OCI-LY7 (cell line): ENCODE measurements at regions not wholly inside any gene's neighbourhood (a gene's known extent, or its start where the extent isn't known, plus 50 kb on each side); places are given as distances from the start of the nearest gene placed in this dataset.

Experiments
- BruUV-seq: library from RNA; stranded (reverse); fragments of 400-500 nt; replicated peaks from 2 replicates; lab custom pipeline; 2021; lab: Mats Ljungman, UMichigan
- CTCF ChIA-PET: fragments of 300-600 bp; sonication (Branson Sonifier 250); formaldehyde crosslinking; loops from one replicate; lab custom pipeline; 2022; ENCODE audit warnings: antibody characterized with exemption; ENCODE audit not compliant: unreplicated experiment; lab: Charles Lee
- POLR2A ChIA-PET: fragments of 300-600 bp; sonication (Branson Sonifier 250); formaldehyde crosslinking; loops from one replicate; lab custom pipeline; 2022; ENCODE audit warnings: antibody characterized with exemption; lab: Charles Lee
- DNase-seq: peaks from one replicate; pipeline ENCODE4 v3.0.0-alpha.2; 2015; ENCODE audit warnings: low spot score
- H2AFZ ChIP-seq: fragments of 200-600 bp; sonication (generic), shearing (Covaris generic); 2 replicates; pipeline ENCODE4 v1.6.1; 2014; ENCODE audit warnings: mild to moderate bottlenecking, antibody characterized with exemption, low read length, moderate library complexity
- H3K27ac ChIP-seq: fragments of 200-600 bp; sonication (generic); 2 replicates; pipeline ENCODE4 v1.5.1; 2014; ENCODE audit warnings: mixed run types, low read depth, mild to moderate bottlenecking, moderate library complexity, low read length, inconsistent platforms; ENCODE audit not compliant: poor library complexity, severe bottlenecking
- H3K36me3 ChIP-seq: fragments of 200-600 bp; sonication (generic); 2 replicates; pipeline ENCODE4 v1.6.1; 2014; ENCODE audit warnings: mild to moderate bottlenecking, antibody characterized with exemption, low read length, moderate library complexity, mixed read lengths; ENCODE audit not compliant: insufficient read depth
- H3K4me1 ChIP-seq: fragments of 200-600 bp; sonication (generic); 2 replicates; pipeline ENCODE4 v1.5.1; 2014; ENCODE audit warnings: mild to moderate bottlenecking, low read length; ENCODE audit not compliant: insufficient read depth, poor library complexity, severe bottlenecking
- H3K4me2 ChIP-seq: fragments of 200-600 bp; sonication (generic); 2 replicates; pipeline ENCODE4 v1.6.1; 2014; ENCODE audit warnings: mild to moderate bottlenecking, low read length
- H3K4me3 ChIP-seq: fragments of 200-600 bp; sonication (generic); 2 replicates; pipeline ENCODE4 v1.5.1; 2014; ENCODE audit warnings: mild to moderate bottlenecking, low read depth, low read length; ENCODE audit not compliant: poor library complexity, severe bottlenecking
- H3K79me2 ChIP-seq: fragments of 200-600 bp; sonication (generic); 2 replicates; pipeline ENCODE4 v1.6.1; 2016; ENCODE audit warnings: low read depth, mild to moderate bottlenecking, low read length, moderate library complexity, mixed read lengths; ENCODE audit not compliant: insufficient read depth
- H3K9me2 ChIP-seq: fragments of 200-600 bp; sonication (generic); 2 replicates; pipeline ENCODE4 v1.6.1; 2016; ENCODE audit warnings: mild to moderate bottlenecking, low read length, mixed read lengths; ENCODE audit not compliant: insufficient read depth
- H3K9me3 ChIP-seq: fragments of 200-600 bp; sonication (generic); 2 replicates; pipeline ENCODE4 v1.6.1; 2014; ENCODE audit warnings: mild to moderate bottlenecking, mixed run types, low read length, mixed read lengths
- H4K20me1 ChIP-seq: fragments of 200-600 bp; sonication (generic); 2 replicates; pipeline ENCODE4 v1.6.1; 2014; ENCODE audit warnings: mild to moderate bottlenecking, antibody characterized with exemption, low read length, moderate library complexity, mixed read lengths; ENCODE audit not compliant: insufficient read depth
- EZH2phosphoT487 ChIP-seq: fragments of 200-600 bp; sonication (generic); IDR thresholded peaks from 2 replicates; pipeline ENCODE4 v1.6.1; 2018; ENCODE audit warnings: low read depth, borderline replicate concordance, mild to moderate bottlenecking, mixed run types, antibody characterized with exemption, low read length, moderate library complexity, mixed read lengths
- intact Hi-C: fragments of 100-400 bp; cut with micrococcal nuclease; formaldehyde crosslinking; loops from one replicate; pipeline ENCODE4 v1.10.0; 2022; ENCODE audit not compliant: unreplicated experiment
- TF ChIP-seq, protein P1 (sequence below): fragments of 200-600 bp; sonication (generic); conservative IDR thresholded peaks from 2 replicates; pipeline ENCODE4 v1.5.1; 2014; ENCODE audit warnings: mild to moderate bottlenecking, antibody characterized with exemption, low read length, moderate library complexity, mixed read lengths

DNA sequence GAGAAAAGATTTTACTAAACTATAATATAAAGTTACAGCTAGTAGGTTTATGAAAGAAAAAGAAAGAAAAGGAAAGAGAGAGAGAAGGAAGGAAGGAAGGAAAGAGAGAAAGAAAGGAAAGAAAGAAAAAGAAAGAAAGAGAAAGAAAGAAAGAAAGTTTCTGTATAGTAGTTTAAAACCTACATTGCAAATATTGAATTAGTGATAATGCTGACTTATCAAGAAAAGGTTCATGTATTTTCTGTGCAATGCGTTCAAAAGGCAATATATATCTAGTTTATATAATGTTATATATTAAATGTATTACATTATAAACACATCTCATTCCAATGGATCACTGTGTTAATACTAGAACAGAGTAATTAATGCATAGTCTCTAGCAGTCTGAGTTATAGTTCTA, 648.4 kb downstream of the ZBBX start:
- no peaks in the 10 kb centered on the region for H4K20me1 ChIP-seq
- H3K9me3 ChIP-seq: no peaks in the 10 kb centered on the region
- ChIA-PET POLR2A (no interaction called here), CTCF (no interaction called here)
- no peaks in the 10 kb centered on the region for H3K9me2 ChIP-seq
- H3K36me3 ChIP-seq: no peaks in the 10 kb centered on the region
- no peak for TF ChIP-seq EZH2phosphoT487
- TF ChIP-seq, protein P1, sequence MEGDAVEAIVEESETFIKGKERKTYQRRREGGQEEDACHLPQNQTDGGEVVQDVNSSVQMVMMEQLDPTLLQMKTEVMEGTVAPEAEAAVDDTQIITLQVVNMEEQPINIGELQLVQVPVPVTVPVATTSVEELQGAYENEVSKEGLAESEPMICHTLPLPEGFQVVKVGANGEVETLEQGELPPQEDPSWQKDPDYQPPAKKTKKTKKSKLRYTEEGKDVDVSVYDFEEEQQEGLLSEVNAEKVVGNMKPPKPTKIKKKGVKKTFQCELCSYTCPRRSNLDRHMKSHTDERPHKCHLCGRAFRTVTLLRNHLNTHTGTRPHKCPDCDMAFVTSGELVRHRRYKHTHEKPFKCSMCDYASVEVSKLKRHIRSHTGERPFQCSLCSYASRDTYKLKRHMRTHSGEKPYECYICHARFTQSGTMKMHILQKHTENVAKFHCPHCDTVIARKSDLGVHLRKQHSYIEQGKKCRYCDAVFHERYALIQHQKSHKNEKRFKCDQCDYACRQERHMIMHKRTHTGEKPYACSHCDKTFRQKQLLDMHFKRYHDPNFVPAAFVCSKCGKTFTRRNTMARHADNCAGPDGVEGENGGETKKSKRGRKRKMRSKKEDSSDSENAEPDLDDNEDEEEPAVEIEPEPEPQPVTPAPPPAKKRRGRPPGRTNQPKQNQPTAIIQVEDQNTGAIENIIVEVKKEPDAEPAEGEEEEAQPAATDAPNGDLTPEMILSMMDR: no peak
- H3K79me2 ChIP-seq: no peaks in the 10 kb centered on the region
- BruUV-seq: no TSS peak
- no peaks in the 10 kb centered on the region for H3K4me1 ChIP-seq
- H3K4me2 ChIP-seq: no peak overlapping the region
- no peak for DNase-seq
- H3K4me3 ChIP-seq: no peak overlapping the region
- H2AFZ ChIP-seq: no peak overlapping the region
- intact Hi-C loops: no loop called here
- no peak overlapping the region for H3K27ac ChIP-seq

DNA sequence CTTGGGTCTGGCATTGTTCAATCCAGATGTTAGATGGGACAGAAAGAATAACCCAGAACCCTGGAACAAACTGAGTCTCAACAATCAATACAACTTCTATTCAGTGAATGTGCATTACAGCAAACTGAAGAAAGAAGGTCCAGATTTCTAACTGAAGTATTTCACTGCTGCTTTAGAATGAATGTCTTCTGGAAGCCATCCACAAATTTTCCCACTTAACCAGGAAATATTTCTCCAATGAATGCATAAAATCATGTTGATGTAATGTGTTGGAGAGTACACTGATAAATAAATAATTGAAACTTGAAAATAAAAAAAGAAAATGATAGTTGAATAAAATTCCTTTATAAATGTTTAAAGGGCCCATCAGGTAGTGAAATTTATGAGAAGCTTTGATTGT, 658.6 kb downstream of the ZBBX start:
- H3K79me2 ChIP-seq: no peaks in the 10 kb centered on the region
- H4K20me1 ChIP-seq: no peaks in the 10 kb centered on the region
- no peak for DNase-seq
- no peak overlapping the region for H2AFZ ChIP-seq
- H3K9me3 ChIP-seq: no peaks in the 10 kb centered on the region
- no peak for TF ChIP-seq EZH2phosphoT487
- TF ChIP-seq, protein P1: no peak
- H3K4me2 ChIP-seq: no peak overlapping the region
- H3K4me1 ChIP-seq: no peaks in the 10 kb centered on the region
- ChIA-PET CTCF (no interaction called here), POLR2A (interaction anchor here (0.6 to 1.2 kb wide), 2 partner anchors 33 to 509 kb away, joined by 3 read pairs; no protein-coding TSS in a partner anchor)
- intact Hi-C loops: no loop called here
- no peaks in the 10 kb centered on the region for H3K36me3 ChIP-seq
- no peak overlapping the region for H3K27ac ChIP-seq
- no TSS peak for BruUV-seq
- no peak overlapping the region for H3K4me3 ChIP-seq
- H3K9me2 ChIP-seq: no peaks in the 10 kb centered on the region

DNA sequence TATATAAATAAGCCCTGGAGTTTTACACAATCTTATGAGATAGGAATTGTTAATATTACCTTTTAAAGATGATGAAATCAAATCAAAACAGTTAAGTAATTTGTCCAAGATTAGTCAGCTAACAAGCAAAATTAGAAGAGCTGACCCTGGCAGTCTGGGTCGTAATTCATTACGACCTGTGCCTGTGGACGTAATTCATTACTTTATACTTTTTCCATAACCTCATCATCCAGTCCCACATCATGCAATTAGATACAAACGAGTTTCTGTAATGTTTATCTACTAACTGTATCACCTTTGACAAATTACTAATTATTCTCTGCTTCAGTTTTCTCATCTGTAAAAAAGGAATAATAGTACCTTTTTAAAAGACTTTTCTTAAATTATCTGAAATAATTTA, 665.9 kb downstream of the ZBBX start:
- intact Hi-C loops: no loop called here
- no peak overlapping the region for H2AFZ ChIP-seq
- H3K36me3 ChIP-seq: no peaks in the 10 kb centered on the region
- H3K4me2 ChIP-seq: no peak overlapping the region
- no peaks in the 10 kb centered on the region for H3K4me1 ChIP-seq
- no peak overlapping the region for H3K4me3 ChIP-seq
- no peak overlapping the region for H3K27ac ChIP-seq
- no peaks in the 10 kb centered on the region for H3K9me3 ChIP-seq
- no peaks in the 10 kb centered on the region for H4K20me1 ChIP-seq
- no peaks in the 10 kb centered on the region for H3K79me2 ChIP-seq
- no TSS peak for BruUV-seq
- TF ChIP-seq EZH2phosphoT487: no peak
- TF ChIP-seq, protein P1: no peak
- no peaks in the 10 kb centered on the region for H3K9me2 ChIP-seq
- POLR2A ChIA-PET: interaction anchor here (0.6 kb wide), 1 partner anchor 560 kb away, joined by 3 read pairs; no protein-coding TSS in a partner anchor
- CTCF ChIA-PET: no interaction called here
- DNase-seq: no peak
